SU-DHL-6 (cell line): ENCODE measurements at regions not wholly inside any gene's neighbourhood (a gene's known extent, or its start where the extent isn't known, plus 50 kb on each side); places are given as distances from the start of the nearest gene placed in this dataset.

Experiments used
- H2AFZ ChIP-seq: fragments of 200-600 bp; sonication (generic); 2 replicates; pipeline ENCODE4 v1.6.1; 2014; ENCODE audit warnings: low read depth, mild to moderate bottlenecking, moderate library complexity, mixed read lengths, antibody characterized with exemption, low read length; ENCODE audit not compliant: severe bottlenecking
- H3F3A ChIP-seq: fragments of 200-600 bp; shearing (Covaris generic); 2 replicates; pipeline ENCODE4 v1.6.0; 2016; ENCODE audit warnings: antibody characterized with exemption, mild to moderate bottlenecking; ENCODE audit not compliant: insufficient read depth
- H3K27ac ChIP-seq: fragments of 200-600 bp; sonication (generic); 2 replicates; pipeline ENCODE4 v1.5.1; 2016; ENCODE audit warnings: low read depth, mild to moderate bottlenecking, low read length, moderate library complexity, mixed read lengths
- H3K27me3 ChIP-seq: fragments of 200-600 bp; sonication (generic), shearing (Covaris generic); 2 replicates; pipeline ENCODE4 v1.6.0; 2014; ENCODE audit warnings: mild to moderate bottlenecking, low read length
- H3K36me3 ChIP-seq: fragments of 200-600 bp; sonication (generic); 2 replicates; pipeline ENCODE4 v1.6.1; 2014; ENCODE audit warnings: mild to moderate bottlenecking, low read length, mixed read lengths
- H3K4me2 ChIP-seq: fragments of 300-600, 200-600 bp; shearing (Covaris generic), sonication (generic); 2 replicates; pipeline ENCODE4 v1.6.0; 2014; ENCODE audit warnings: low read length, low read depth, mild to moderate bottlenecking; ENCODE audit not compliant: poor library complexity, severe bottlenecking
- H3K4me3 ChIP-seq: fragments of 200-600 bp; sonication (generic); 2 replicates; pipeline ENCODE4 v1.5.1; 2014; ENCODE audit warnings: antibody characterized with exemption, low read length, mild to moderate bottlenecking, mixed read lengths; ENCODE audit not compliant: insufficient read depth, poor library complexity, severe bottlenecking
- H3K79me2 ChIP-seq: fragments of 200-600 bp; sonication (generic); 2 replicates; pipeline ENCODE4 v1.6.1; 2014; ENCODE audit warnings: mild to moderate bottlenecking, low read length, moderate library complexity; ENCODE audit not compliant: insufficient read depth
- H3K9ac ChIP-seq: fragments of 200-600 bp; sonication (generic); 2 replicates; pipeline ENCODE4 v1.7.0; 2014; ENCODE audit warnings: mild to moderate bottlenecking, low read length
- H3K9me2 ChIP-seq: fragments of 200-600 bp; sonication (generic); replicated peaks from 2 replicates; pipeline ENCODE4 v1.6.1; 2014; ENCODE audit warnings: low read length; ENCODE audit not compliant: insufficient read depth
- H3K9me3 ChIP-seq: fragments of 200-600 bp; sonication (generic); 2 replicates; pipeline ENCODE4 v1.6.1; 2014; ENCODE audit warnings: low read length, mixed read lengths; ENCODE audit not compliant: insufficient read depth
- H4K20me1 ChIP-seq: fragments of 200-600 bp; sonication (generic); 2 replicates; pipeline ENCODE4 v1.6.1; 2014; ENCODE audit warnings: low read depth, mild to moderate bottlenecking, antibody characterized with exemption, low read length, moderate library complexity, mixed read lengths
- CTCF ChIP-seq: fragments of 200-600 bp; sonication (generic); IDR thresholded peaks from one replicate; pipeline ENCODE4 v1.5.1; 2017; ENCODE audit warnings: antibody characterized with exemption, mild to moderate bottlenecking, low read length, moderate library complexity; ENCODE audit not compliant: insufficient read depth, poor library complexity, severe bottlenecking
- EZH2phosphoT487 ChIP-seq: fragments of 200-600 bp; sonication (generic), shearing (Covaris generic); conservative IDR thresholded peaks from 2 replicates; pipeline ENCODE4 v1.6.1; 2018; ENCODE audit warnings: mild to moderate bottlenecking, antibody characterized with exemption, low read length, moderate library complexity, mixed read lengths

- H3F3A ChIP-seq = no peaks in the 10 kb centered on the region
- H4K20me1 ChIP-seq = no peaks in the 10 kb centered on the region
- no peak overlapping the region for H3K27ac ChIP-seq
- no peak overlapping the region for H3K9ac ChIP-seq
- no peaks in the 10 kb centered on the region for H3K27me3 ChIP-seq
- H2AFZ ChIP-seq = no peak overlapping the region
- no peak overlapping the region for H3K4me2 ChIP-seq
- no peaks in the 10 kb centered on the region for H3K9me2 ChIP-seq
- H3K79me2 ChIP-seq = no peaks in the 10 kb centered on the region
- no peak for TF ChIP-seq EZH2phosphoT487
- no peak for TF ChIP-seq CTCF
- no peaks in the 10 kb centered on the region for H3K36me3 ChIP-seq
- H3K4me3 ChIP-seq = no peak overlapping the region
- H3K9me3 ChIP-seq = peaks cover 6% of the 10 kb centered on the region; the same call in 1 of the 2 replicates
Observed at GRCh38 chr13:44075113-44075512, 195.4 kb downstream of the LACC1 start.

- Histone ChIP-seq H2AFZ (no peak overlapping the region), H3K9me2 (no peaks in the 10 kb centered on the region), H3K4me3 (no peak overlapping the region), H3K9me3 (no peaks in the 10 kb centered on the region), H3K27me3 (no peaks in the 10 kb centered on the region), H3K27ac (no peak overlapping the region), H3K4me2 (no peak overlapping the region), H3K36me3 (no peaks in the 10 kb centered on the region), H4K20me1 (no peaks in the 10 kb centered on the region), H3K9ac (no peak overlapping the region), H3F3A (no peaks in the 10 kb centered on the region), H3K79me2 (no peaks in the 10 kb centered on the region)
- TF ChIP-seq CTCF = no peak
- no peak for TF ChIP-seq EZH2phosphoT487
Observed at GRCh38 chr13:44078806-44079376, 199.2 kb downstream of the LACC1 start.

GRCh38 chr13:44079413-44080205 lies 199.9 kb downstream of the LACC1 start:
- TF ChIP-seq CTCF (no peak), EZH2phosphoT487 (no peak)
- no peaks in the 10 kb centered on the region for H3K27me3 ChIP-seq
- no peak overlapping the region for H3K27ac ChIP-seq
- H3K36me3 ChIP-seq = no peaks in the 10 kb centered on the region
- no peaks in the 10 kb centered on the region for H3K79me2 ChIP-seq
- no peak overlapping the region for H2AFZ ChIP-seq
- H3K9ac ChIP-seq = no peak overlapping the region
- H3F3A ChIP-seq = no peaks in the 10 kb centered on the region
- H3K4me2 ChIP-seq = no peak overlapping the region
- no peaks in the 10 kb centered on the region for H3K9me3 ChIP-seq
- no peaks in the 10 kb centered on the region for H4K20me1 ChIP-seq
- no peaks in the 10 kb centered on the region for H3K9me2 ChIP-seq
- H3K4me3 ChIP-seq = no peak overlapping the region
